Ectodermal cell (in vitro differentiated cells): ENCODE measurements at regions not wholly inside any gene's neighbourhood (a gene's known extent, or its start where the extent isn't known, plus 50 kb on each side); places are given as distances from the start of the nearest gene placed in this dataset.

Experiments
- H3K27ac ChIP-seq: 2 replicates; pipeline ENCODE4 v1.7.0; 2013; ENCODE audit warnings: mild to moderate bottlenecking, low read depth, low read length; ENCODE audit not compliant: insufficient read depth, poor library complexity, severe bottlenecking
- H3K27me3 ChIP-seq: 2 replicates; pipeline ENCODE4 v1.7.0; 2013; ENCODE audit warnings: mild to moderate bottlenecking, low read length; ENCODE audit not compliant: insufficient read depth, control insufficient read depth, poor library complexity, severe bottlenecking
- H3K36me3 ChIP-seq: one replicate; pipeline ENCODE4 v1.7.0; 2013; ENCODE audit warnings: low read length; ENCODE audit not compliant: control insufficient read depth, insufficient read depth
- H3K4me1 ChIP-seq: one replicate; pipeline ENCODE4 v1.7.0; 2013; ENCODE audit warnings: low read length; ENCODE audit not compliant: control insufficient read depth, insufficient read depth
- H3K4me3 ChIP-seq: 2 replicates; pipeline ENCODE4 v1.7.0; 2013; ENCODE audit warnings: low read depth, low read length, control low read depth; ENCODE audit not compliant: insufficient read depth
- H3K9me3 ChIP-seq: 2 replicates; pipeline ENCODE4 v1.7.0; 2013; ENCODE audit warnings: mild to moderate bottlenecking, low read length, moderate library complexity; ENCODE audit not compliant: control insufficient read depth
- WGBS, 2 experiments: methylation state at CpG; one replicate each; pipeline ENCODE4 v1.1.7; 2013; ENCODE audit warnings: missing lambda C conversion rate in 2 of 2; 5-methylcytosine and 5-hydroxymethylcytosine counted together

GRCh38 chr1:218572050-218572449, 226.9 kb downstream of the TGFB2 start:
- H3K4me1 ChIP-seq: no peaks in the 10 kb centered on the region
- 91 to 93% methylated on average over 4 of the region's 4 CpGs for WGBS, 2 experiments
- H3K9me3 ChIP-seq: no peaks in the 10 kb centered on the region
- H3K4me3 ChIP-seq: no peak overlapping the region
- no peaks in the 10 kb centered on the region for H3K36me3 ChIP-seq
- H3K27me3 ChIP-seq: no peaks in the 10 kb centered on the region
- H3K27ac ChIP-seq: no peak overlapping the region

GRCh38 chr1:218573925-218574324, 228.8 kb downstream of the TGFB2 start:
- H3K9me3 ChIP-seq: no peaks in the 10 kb centered on the region
- 97 to 100% methylated on average over 2 of the region's 2 CpGs for WGBS, 2 experiments
- no peak overlapping the region for H3K4me3 ChIP-seq
- no peaks in the 10 kb centered on the region for H3K4me1 ChIP-seq
- H3K27me3 ChIP-seq: no peaks in the 10 kb centered on the region
- H3K27ac ChIP-seq: no peak overlapping the region
- H3K36me3 ChIP-seq: no peaks in the 10 kb centered on the region

DNA sequence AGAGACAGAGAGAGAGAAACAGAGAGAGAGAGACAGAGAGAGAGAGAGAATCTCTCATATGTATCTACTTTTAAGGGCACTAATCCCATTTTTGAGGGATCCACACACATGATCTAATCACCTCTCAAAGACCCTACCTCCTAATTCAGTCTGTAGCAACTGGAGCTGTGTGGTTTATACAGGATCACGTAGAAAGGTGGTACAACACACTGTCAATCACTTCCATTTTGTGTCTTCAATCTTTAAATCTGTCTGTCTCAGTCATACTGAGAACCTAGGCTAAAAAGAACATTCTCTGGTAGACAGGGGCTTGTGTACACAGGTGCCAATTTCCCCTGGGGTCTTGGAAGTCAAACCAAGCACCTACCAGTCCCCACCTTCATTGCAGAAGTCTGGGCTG, 229.9 kb downstream of the TGFB2 start:
- no peak overlapping the region for H3K4me3 ChIP-seq
- 93 to 95% methylated on average over 1 of the region's 1 CpG for WGBS, 2 experiments
- H3K27ac ChIP-seq: no peak overlapping the region
- H3K36me3 ChIP-seq: no peaks in the 10 kb centered on the region
- no peaks in the 10 kb centered on the region for H3K27me3 ChIP-seq
- no peaks in the 10 kb centered on the region for H3K4me1 ChIP-seq
- no peaks in the 10 kb centered on the region for H3K9me3 ChIP-seq

GRCh38 chr1:218575856-218576255, 230.7 kb downstream of the TGFB2 start:
- Histone ChIP-seq H3K4me3 (no peak overlapping the region), H3K27me3 (no peaks in the 10 kb centered on the region), H3K36me3 (no peaks in the 10 kb centered on the region), H3K27ac (no peak overlapping the region), H3K9me3 (no peaks in the 10 kb centered on the region), H3K4me1 (no peaks in the 10 kb centered on the region)
- 91 to 100% methylated on average over 1 of the region's 1 CpG for WGBS, 2 experiments

DNA sequence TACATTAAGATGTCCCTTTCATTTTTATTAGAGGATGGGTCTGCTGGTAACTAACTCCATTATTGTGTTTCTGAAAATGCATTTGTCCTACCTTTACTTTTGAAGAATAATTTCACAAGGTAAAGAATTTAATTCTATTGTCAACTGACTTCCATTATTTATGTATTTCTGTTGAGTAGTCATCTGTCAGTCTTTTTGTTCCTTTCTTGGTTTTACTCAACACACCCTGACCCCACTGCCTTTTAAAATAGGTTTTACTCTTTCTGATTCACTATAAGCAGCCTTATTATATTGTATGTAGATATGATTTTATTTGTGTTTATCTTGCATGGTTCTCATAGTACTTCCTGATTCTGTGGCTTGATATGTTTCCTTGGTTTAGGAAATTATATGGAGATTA, 237.5 kb downstream of the TGFB2 start:
- Histone ChIP-seq H3K4me3 (no peak overlapping the region), H3K27ac (no peak overlapping the region), H3K4me1 (peaks cover 4% of the 10 kb centered on the region), H3K9me3 (no peaks in the 10 kb centered on the region), H3K36me3 (no peaks in the 10 kb centered on the region), H3K27me3 (no peaks in the 10 kb centered on the region)

DNA sequence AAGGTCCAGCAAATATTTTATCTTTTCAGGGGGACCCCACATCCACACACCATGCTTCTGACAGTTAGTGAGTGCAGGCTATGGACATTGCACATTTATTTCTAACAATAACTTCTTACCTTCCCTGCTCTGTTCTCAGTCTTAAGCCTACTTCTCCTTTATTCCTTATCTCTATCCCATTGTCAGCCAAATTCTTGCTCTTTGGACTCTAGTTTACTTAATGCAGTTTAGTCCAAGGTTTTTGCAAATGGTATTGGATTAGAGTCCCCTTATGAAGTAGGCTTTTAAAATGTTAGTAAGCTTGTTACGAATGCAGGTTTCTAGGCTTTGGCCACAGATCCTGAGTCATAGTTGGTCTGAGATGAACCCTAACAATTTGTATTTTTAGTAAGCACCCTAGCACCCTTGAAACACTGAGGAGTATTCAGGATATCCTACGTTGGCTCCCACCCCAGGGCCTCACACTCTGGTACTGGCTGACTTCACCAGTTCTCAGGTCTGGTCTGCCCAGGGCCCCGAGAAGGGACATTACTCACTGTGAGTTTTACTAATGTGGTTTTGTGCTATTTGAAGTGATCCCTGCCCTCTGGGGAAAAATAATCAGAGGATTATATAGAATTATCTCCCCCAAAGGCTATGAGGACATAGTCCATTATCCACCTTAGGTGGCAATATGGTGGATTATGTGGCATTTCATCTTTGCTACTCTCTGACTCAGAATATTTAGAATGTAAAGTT, 239.5 kb downstream of the TGFB2 start:
- Histone ChIP-seq H3K4me3 (no peak overlapping the region), H3K36me3 (no peaks in the 10 kb centered on the region), H3K4me1 (peaks cover 4% of the 10 kb centered on the region), H3K9me3 (no peaks in the 10 kb centered on the region), H3K27ac (no peak overlapping the region), H3K27me3 (no peaks in the 10 kb centered on the region)
- 63 to 88% methylated on average over 2 to 3 of the region's 3 CpGs for WGBS, 2 experiments

DNA sequence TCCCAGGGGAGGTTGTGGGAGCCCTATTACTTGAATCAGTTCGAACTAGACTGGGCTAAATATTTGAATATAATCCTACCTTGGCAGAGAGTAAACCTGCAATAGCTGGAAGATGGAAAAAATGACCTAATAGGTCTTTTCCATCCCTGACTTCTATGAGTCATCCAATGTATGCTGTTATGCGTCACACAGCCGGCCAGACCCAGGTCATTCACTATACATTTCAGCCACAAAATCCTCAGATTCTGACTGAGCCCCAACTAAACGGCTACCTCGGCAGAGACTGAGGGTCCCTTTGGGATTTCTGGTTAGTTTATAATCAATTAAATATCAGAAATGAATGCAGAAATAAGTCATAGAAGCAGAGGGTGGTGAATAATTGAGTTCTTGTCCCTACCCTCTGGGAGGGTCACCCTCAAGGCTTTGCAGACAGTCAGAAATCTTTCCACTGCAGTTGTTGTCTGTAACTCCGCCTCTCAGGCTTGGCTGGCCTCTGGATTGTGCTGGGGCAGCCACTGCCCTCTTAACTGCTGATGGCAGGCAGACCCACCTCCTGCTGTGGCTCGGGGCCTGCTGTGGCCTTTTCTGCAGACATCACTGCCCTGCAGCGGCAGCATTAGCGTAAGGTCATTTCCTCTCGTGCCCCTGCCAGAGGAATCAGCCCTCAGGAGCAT, 240.5 kb downstream of the TGFB2 start:
- no peaks in the 10 kb centered on the region for H3K36me3 ChIP-seq
- no peak overlapping the region for H3K4me3 ChIP-seq
- H3K4me1 ChIP-seq: peaks cover 4% of the 10 kb centered on the region
- H3K27me3 ChIP-seq: no peaks in the 10 kb centered on the region
- H3K9me3 ChIP-seq: no peaks in the 10 kb centered on the region
- no peak overlapping the region for H3K27ac ChIP-seq
- 21 to 43% methylated on average over 8 to 10 of the region's 10 CpGs for WGBS, 2 experiments

- Histone ChIP-seq H3K4me3 (no peak overlapping the region), H3K9me3 (no peaks in the 10 kb centered on the region), H3K27ac (no peak overlapping the region), H3K4me1 (peaks cover 4% of the 10 kb centered on the region), H3K27me3 (no peaks in the 10 kb centered on the region), H3K36me3 (no peaks in the 10 kb centered on the region)
- 94 to 98% methylated on average over 2 of the region's 2 CpGs for WGBS, 2 experiments
Observed at GRCh38 chr1:218587900-218588299, 242.8 kb downstream of the TGFB2 start.

DNA sequence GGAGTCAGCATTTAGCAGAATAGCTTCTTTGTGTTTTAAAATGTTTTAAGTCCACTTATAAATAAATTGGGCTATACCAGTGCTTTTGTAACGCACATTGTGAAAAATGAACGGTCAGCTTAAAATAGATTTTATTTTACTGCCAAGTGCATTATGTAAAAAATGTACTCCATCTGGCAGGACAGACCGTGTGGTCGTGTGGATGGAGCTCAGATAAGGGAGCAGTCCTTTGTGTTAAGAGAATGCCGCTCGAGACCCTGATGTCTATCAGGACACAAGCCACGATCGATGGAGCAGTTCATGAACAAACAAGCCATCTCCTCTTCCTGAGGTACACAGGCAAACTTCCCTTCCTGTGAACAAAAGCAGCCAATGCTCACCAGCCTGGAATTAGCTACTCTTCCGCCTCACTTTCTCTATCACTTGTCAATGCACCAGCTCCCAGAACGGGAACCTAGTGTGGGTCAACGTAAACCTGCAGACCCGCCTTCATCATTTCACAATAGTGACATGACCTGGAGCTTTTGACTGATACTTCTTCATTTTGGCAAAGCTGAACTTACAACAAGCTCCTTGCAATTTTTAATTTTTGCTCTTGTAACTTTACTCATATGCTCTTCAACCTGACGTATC, 243.5 kb downstream of the TGFB2 start:
- no peak overlapping the region for H3K4me3 ChIP-seq
- H3K27ac ChIP-seq: no peak overlapping the region
- H3K4me1 ChIP-seq: peaks cover 4% of the 10 kb centered on the region
- no peaks in the 10 kb centered on the region for H3K27me3 ChIP-seq
- 94 to 95% methylated on average over 13 of the region's 13 CpGs for WGBS, 2 experiments
- no peaks in the 10 kb centered on the region for H3K36me3 ChIP-seq
- H3K9me3 ChIP-seq: no peaks in the 10 kb centered on the region

DNA sequence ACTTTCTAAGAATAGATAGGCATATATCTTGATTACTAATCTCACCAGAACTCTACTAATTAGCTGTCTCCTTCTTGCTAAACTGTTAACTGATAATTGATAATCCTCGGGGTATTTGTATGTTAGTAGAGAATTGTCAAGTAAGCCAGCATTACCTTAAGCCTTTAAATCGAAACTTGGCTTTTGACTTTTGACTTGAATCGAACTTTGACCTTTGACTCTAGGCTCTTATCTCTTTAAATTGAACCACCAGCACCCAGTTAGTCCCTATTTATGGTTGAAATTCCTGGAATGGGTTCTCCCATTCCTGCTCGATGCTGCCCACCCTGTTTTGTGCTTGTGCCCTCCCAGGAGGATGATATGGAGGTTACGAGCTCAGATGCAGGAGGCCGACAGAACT, 244.4 kb downstream of the TGFB2 start:
- Histone ChIP-seq H3K4me1 (peaks cover 4% of the 10 kb centered on the region), H3K9me3 (no peaks in the 10 kb centered on the region), H3K27ac (no peak overlapping the region), H3K27me3 (no peaks in the 10 kb centered on the region), H3K36me3 (no peaks in the 10 kb centered on the region), H3K4me3 (no peak overlapping the region)
- 93 to 97% methylated on average over 3 to 6 of the region's 6 CpGs for WGBS, 2 experiments
